GM18520 (cell line): ENCODE measurements at regions not wholly inside any gene's neighbourhood (a gene's known extent, or its start where the extent isn't known, plus 50 kb on each side); places are given as distances from the start of the nearest gene placed in this dataset.

Experiments used
- ATAC-seq: cut with Tn5 transposase; IDR thresholded peaks from one replicate; pipeline ENCODE4 v1.9.1; 2021; ENCODE audit not compliant: unreplicated experiment

GRCh38 chr14:81946834-81947798, 413.5 kb upstream of the SEL1L start:
- no peak for ATAC-seq

- no peak for ATAC-seq
Measured at GRCh38 chr14:81952917-81953316, 419.3 kb upstream of the SEL1L start.

- no peak for ATAC-seq
Measured at GRCh38 chr14:81953419-81953818, 419.8 kb upstream of the SEL1L start.

GRCh38 chr14:81955123-81955522, 421.5 kb upstream of the SEL1L start:
- ATAC-seq, result no peak

- no peak for ATAC-seq
Measured at GRCh38 chr14:81960781-81961180, 427.1 kb upstream of the SEL1L start.

GRCh38 chr14:81963846-81964245, 430.2 kb upstream of the SEL1L start:
- no peak for ATAC-seq

- no peak for ATAC-seq
Measured at GRCh38 chr14:81970307-81970706, 436.7 kb upstream of the SEL1L start.

GRCh38 chr14:81971911-81972310, 438.3 kb upstream of the SEL1L start:
- no peak for ATAC-seq

- no peak for ATAC-seq
Measured at GRCh38 chr14:81972601-81973000, 438.9 kb upstream of the SEL1L start.

- ATAC-seq, result no peak
Measured at GRCh38 chr14:81974543-81974942, 440.9 kb upstream of the SEL1L start.

GRCh38 chr14:81980601-81981306, 447.1 kb upstream of the SEL1L start:
- no peak for ATAC-seq

GRCh38 chr14:81981307-81981675, 447.6 kb upstream of the SEL1L start:
- ATAC-seq, result no peak

- ATAC-seq, result no peak
Measured at GRCh38 chr14:81982046-81982445, 448.4 kb upstream of the SEL1L start.

GRCh38 chr14:81986005-81986404, 452.4 kb upstream of the SEL1L start:
- no peak for ATAC-seq

- no peak for ATAC-seq
Measured at GRCh38 chr14:81989211-81989610, 455.6 kb upstream of the SEL1L start.

GRCh38 chr14:81990312-81990761, 456.7 kb upstream of the SEL1L start:
- ATAC-seq, result no peak

- ATAC-seq, result no peak
Measured at GRCh38 chr14:81991998-81992397, 458.3 kb upstream of the SEL1L start.

GRCh38 chr14:81993432-81993831, 459.8 kb upstream of the SEL1L start:
- no peak for ATAC-seq

GRCh38 chr14:82003426-82003825, 469.8 kb upstream of the SEL1L start:
- no peak for ATAC-seq

GRCh38 chr14:82009076-82009475, 475.4 kb upstream of the SEL1L start:
- no peak for ATAC-seq

GRCh38 chr14:82009993-82010392, 476.3 kb upstream of the SEL1L start:
- ATAC-seq, result no peak

- no peak for ATAC-seq
Measured at GRCh38 chr14:82011460-82011859, 477.8 kb upstream of the SEL1L start.
